DOHH2 (cell line): ENCODE measurements at regions not wholly inside any gene's neighbourhood (a gene's known extent, or its start where the extent isn't known, plus 50 kb on each side); places are given as distances from the start of the nearest gene placed in this dataset.

Source experiments
- H3F3A ChIP-seq: fragments of 200-600 bp; sonication (generic), shearing (Covaris generic); 2 replicates; pipeline ENCODE4 v1.6.0; 2016; ENCODE audit warnings: antibody characterized with exemption, mild to moderate bottlenecking; ENCODE audit not compliant: control insufficient read depth, insufficient read depth
- H3K27ac ChIP-seq: fragments of 200-600 bp; sonication (generic); 2 replicates; pipeline ENCODE4 v1.5.1; 2014; ENCODE audit warnings: low read depth, mild to moderate bottlenecking, low read length, moderate library complexity
- H3K27me3 ChIP-seq: fragments of 200-600 bp; sonication (generic); 2 replicates; pipeline ENCODE4 v1.6.1; 2014; ENCODE audit warnings: mild to moderate bottlenecking, low read length, mixed read lengths; ENCODE audit not compliant: control insufficient read depth
- H3K36me3 ChIP-seq: fragments of 200-600 bp; sonication (generic); 2 replicates; pipeline ENCODE4 v1.6.1; 2014; ENCODE audit warnings: mild to moderate bottlenecking, low read length, moderate library complexity, mixed read lengths; ENCODE audit not compliant: control insufficient read depth
- H3K4me1 ChIP-seq: fragments of 200-600 bp; sonication (generic); 2 replicates; pipeline ENCODE4 v1.6.1; 2014; ENCODE audit warnings: mild to moderate bottlenecking, low read length, mixed read lengths; ENCODE audit not compliant: control insufficient read depth
- H3K4me2 ChIP-seq: fragments of 200-600 bp; sonication (generic); 2 replicates; pipeline ENCODE4 v1.6.0; 2014; ENCODE audit warnings: mild to moderate bottlenecking, low read length, moderate library complexity
- H3K4me3 ChIP-seq: fragments of 200-600 bp; sonication (generic); 2 replicates; pipeline ENCODE4 v1.5.1; 2014; ENCODE audit warnings: mild to moderate bottlenecking, low read length, mixed read lengths
- H3K79me2 ChIP-seq: fragments of 200-600 bp; sonication (generic); 2 replicates; pipeline ENCODE4 v1.6.1; 2014; ENCODE audit warnings: mild to moderate bottlenecking, low read length, mixed read lengths; ENCODE audit not compliant: control insufficient read depth
- H3K9me2 ChIP-seq: fragments of 200-600 bp; sonication (generic); replicated peaks from 2 replicates; pipeline ENCODE4 v1.6.1; 2014; ENCODE audit warnings: mild to moderate bottlenecking, low read length, mixed read lengths; ENCODE audit not compliant: control insufficient read depth
- H3K9me3 ChIP-seq: fragments of 200-600 bp; sonication (generic); 2 replicates; pipeline ENCODE4 v1.6.1; 2014; ENCODE audit warnings: antibody characterized with exemption, low read length, mixed read lengths; ENCODE audit not compliant: control insufficient read depth, insufficient read depth
- H4K20me1 ChIP-seq: fragments of 200-600 bp; sonication (generic); 2 replicates; pipeline ENCODE4 v1.6.0; 2014; ENCODE audit warnings: low read depth, mild to moderate bottlenecking, antibody characterized with exemption, low read length, moderate library complexity; ENCODE audit not compliant: control insufficient read depth, insufficient read depth
- CTCF ChIP-seq: fragments of 200-600 bp; sonication (generic); IDR thresholded peaks from one replicate; pipeline ENCODE4 v1.5.1; 2014; ENCODE audit warnings: antibody characterized with exemption, mild to moderate bottlenecking, low read depth, low read length; ENCODE audit not compliant: poor library complexity, severe bottlenecking
- EZH2phosphoT487 ChIP-seq: fragments of 200-600 bp; sonication (generic); IDR thresholded peaks from 2 replicates; pipeline ENCODE4 v1.6.1; 2017; ENCODE audit warnings: borderline replicate concordance, mild to moderate bottlenecking, antibody characterized with exemption, low read length, moderate library complexity, mixed read lengths

GRCh38 chr17:79505199-79505598, 105.7 kb downstream of the RBFOX3 start:
- Histone ChIP-seq H4K20me1 (no peaks in the 10 kb centered on the region), H3K9me2 (no peaks in the 10 kb centered on the region), H3K27me3 (no peaks in the 10 kb centered on the region), H3K4me1 (no peaks in the 10 kb centered on the region), H3K79me2 (no peaks in the 10 kb centered on the region), H3K36me3 (no peaks in the 10 kb centered on the region), H3K4me3 (no peak overlapping the region), H3K4me2 (no peak overlapping the region), H3F3A (no peaks in the 10 kb centered on the region), H3K9me3 (no peaks in the 10 kb centered on the region), H3K27ac (no peak overlapping the region)
- TF ChIP-seq CTCF: no peak
- TF ChIP-seq EZH2phosphoT487: no peak

- no peak overlapping the region for H3K4me3 ChIP-seq
- no peaks in the 10 kb centered on the region for H4K20me1 ChIP-seq
- H3K9me2 ChIP-seq: no peaks in the 10 kb centered on the region
- H3K27ac ChIP-seq: no peak overlapping the region
- H3K9me3 ChIP-seq: no peaks in the 10 kb centered on the region
- H3K4me1 ChIP-seq: no peaks in the 10 kb centered on the region
- H3K4me2 ChIP-seq: no peak overlapping the region
- TF ChIP-seq EZH2phosphoT487: no peak
- no peak for TF ChIP-seq CTCF
- no peaks in the 10 kb centered on the region for H3K27me3 ChIP-seq
- no peaks in the 10 kb centered on the region for H3K36me3 ChIP-seq
- no peaks in the 10 kb centered on the region for H3F3A ChIP-seq
- no peaks in the 10 kb centered on the region for H3K79me2 ChIP-seq
Measured at GRCh38 chr17:79504181-79504605, 106.7 kb downstream of the RBFOX3 start.

DNA sequence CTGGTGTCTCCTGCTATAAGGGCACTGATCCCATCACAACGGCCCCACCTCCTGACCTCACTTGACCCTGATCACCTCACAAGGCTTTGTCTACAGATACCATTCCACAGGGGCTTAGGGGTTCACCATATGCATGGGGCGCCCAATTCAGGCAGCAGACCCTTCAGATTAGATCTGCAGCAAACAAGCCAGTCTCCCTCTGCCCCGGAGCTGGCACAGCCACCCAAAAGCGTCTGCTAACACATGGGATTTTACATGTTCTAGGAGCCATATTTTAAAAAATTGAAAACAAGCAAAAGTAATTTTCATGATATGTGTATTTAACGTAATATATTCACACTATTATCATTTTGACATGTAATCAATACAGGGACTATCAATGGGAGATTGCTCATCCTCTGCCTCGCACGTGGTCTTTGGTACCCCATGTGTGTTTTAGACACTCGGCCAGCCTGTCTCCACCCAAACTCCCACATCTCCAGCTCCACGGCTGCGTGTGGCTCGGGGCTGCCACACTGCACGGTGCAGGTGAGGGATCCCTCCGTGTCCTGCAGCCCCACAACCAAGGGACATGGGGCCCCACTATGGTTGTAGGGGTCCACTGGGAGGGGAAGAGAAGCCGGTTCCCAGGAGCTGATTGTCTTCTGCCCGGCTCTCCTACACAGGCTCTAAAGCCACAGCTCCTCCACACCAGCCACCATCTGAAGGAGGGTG, 107.6 kb downstream of the RBFOX3 start:
- Histone ChIP-seq H3K9me2 (no peaks in the 10 kb centered on the region), H3K36me3 (no peaks in the 10 kb centered on the region), H3K27ac (no peak overlapping the region), H3K4me3 (no peak overlapping the region), H3K79me2 (no peaks in the 10 kb centered on the region), H3K9me3 (no peaks in the 10 kb centered on the region), H3K27me3 (no peaks in the 10 kb centered on the region), H3K4me1 (no peaks in the 10 kb centered on the region), H4K20me1 (no peaks in the 10 kb centered on the region), H3F3A (no peaks in the 10 kb centered on the region), H3K4me2 (no peak overlapping the region)
- TF ChIP-seq CTCF (no peak), EZH2phosphoT487 (no peak)
